Stimulated activated CD4-positive, alpha-beta T cell treated with anti-CD3 and anti-CD28 coated beads, Interleukin-4, amount 100 ng/mL, for 1 hour (primary cell): ENCODE measurements at regions not wholly inside any gene's neighbourhood (a gene's known extent, or its start where the extent isn't known, plus 50 kb on each side); places are given as distances from the start of the nearest gene placed in this dataset.
"Not testable (repeated sequence)": the region's sequence is repeated elsewhere in the genome, so short reads cannot be mapped to it uniquely, and the experiment has no call there.

Experiments used
- DNase-seq: peaks from one replicate; pipeline ENCODE4 v3.0.0-alpha.2; 2020

GRCh38 chr16:55017321-55017720 lies 86.7 kb downstream of the IRX5 start:
- no peak for DNase-seq

GRCh38 chr16:55018881-55019280 lies 88.2 kb downstream of the IRX5 start:
- no peak for DNase-seq

GRCh38 chr16:55019419-55020131 lies 88.9 kb downstream of the IRX5 start:
- DNase-seq = no peak

- DNase-seq = no peak
These were observed 91.2 kb downstream of the IRX5 start for GRCh38 chr16:55021595-55022475.

GRCh38 chr16:55027260-55027659 lies 96.6 kb downstream of the IRX5 start:
- DNase-seq = not testable (repeated sequence)

GRCh38 chr16:55029509-55029908 lies 98.8 kb downstream of the IRX5 start:
- no peak for DNase-seq

- DNase-seq = no peak
These were observed 100.3 kb downstream of the IRX5 start for GRCh38 chr16:55030944-55031343.

- no peak for DNase-seq
These were observed 100.8 kb downstream of the IRX5 start for GRCh38 chr16:55031481-55031880.

- no peak for DNase-seq
These were observed 102.8 kb downstream of the IRX5 start for GRCh38 chr16:55033225-55034156.

GRCh38 chr16:55035029-55035428 lies 104.4 kb downstream of the IRX5 start:
- no peak for DNase-seq

GRCh38 chr16:55035956-55036355 lies 105.3 kb downstream of the IRX5 start:
- no peak for DNase-seq

GRCh38 chr16:55036371-55036821 lies 105.7 kb downstream of the IRX5 start:
- DNase-seq = no peak

- no peak for DNase-seq
These were observed 106.4 kb downstream of the IRX5 start for GRCh38 chr16:55037046-55037445.

- DNase-seq = no peak
These were observed 107.3 kb downstream of the IRX5 start for GRCh38 chr16:55037966-55038365.

GRCh38 chr16:55039042-55039441 lies 108.4 kb downstream of the IRX5 start:
- DNase-seq = no peak

- DNase-seq = no peak
These were observed 108.8 kb downstream of the IRX5 start for GRCh38 chr16:55039511-55039910.

GRCh38 chr16:55039931-55040330 lies 109.3 kb downstream of the IRX5 start:
- DNase-seq = no peak

GRCh38 chr16:55040366-55041086 lies 109.9 kb downstream of the IRX5 start:
- no peak for DNase-seq

GRCh38 chr16:55041540-55042234 lies 111.0 kb downstream of the IRX5 start:
- no peak for DNase-seq

- no peak for DNase-seq
These were observed 112.1 kb downstream of the IRX5 start for GRCh38 chr16:55042556-55043432.

GRCh38 chr16:55043499-55043898 lies 112.8 kb downstream of the IRX5 start:
- DNase-seq = no peak
